ENCODE measurements at regions not wholly inside any gene's neighbourhood (a gene's known extent, or its start where the extent isn't known, plus 50 kb on each side); places are given as distances from the start of the nearest gene placed in this dataset.

- TF ChIP-seq TEAD4 (IDR thresholded peaks at IDR 0.05; ENCODE audit: borderline replicate concordance, insufficient read depth) (no peak), CTCF (IDR thresholded peaks at IDR 0.05) (no peak), EP300 (IDR thresholded peaks at IDR 0.05; ENCODE audit: borderline replicate concordance in 1 of 2, low read depth in 1 of 2, low read length in 1 of 2) (no peak), USF1 (IDR thresholded peaks at IDR 0.05; ENCODE audit: borderline replicate concordance, low read depth) (no peak), SMC3 (IDR thresholded peaks at IDR 0.05; ENCODE audit: low read depth, low read length) (no peak), PBX3 (IDR thresholded peaks at IDR 0.05) (no peak), SIN3A (IDR thresholded peaks at IDR 0.05; ENCODE audit: borderline replicate concordance, low read depth, low read length) (no peak), RAD21 (IDR thresholded peaks at IDR 0.05; ENCODE audit: low read length) (no peak), NFIC (IDR thresholded peaks at IDR 0.05; ENCODE audit: borderline replicate concordance) (no peak)
Observed at GRCh38 chr2:35887146-35887545, 468.4 kb upstream of the CRIM1 start.

Measured in SK-N-SH (cell line).